DND-41 (cell line): ENCODE measurements at regions not wholly inside any gene's neighbourhood (a gene's known extent, or its start where the extent isn't known, plus 50 kb on each side); places are given as distances from the start of the nearest gene placed in this dataset.

Experiments used
- CTCF ChIP-seq: IDR thresholded peaks from 2 replicates; pipeline ENCODE4 v1.5.1; 2012; ENCODE audit warnings: borderline replicate concordance, low read length, moderate library complexity, mild to moderate bottlenecking; ENCODE audit not compliant: poor library complexity, severe bottlenecking; ENCODE audit errors: extremely low read depth
- EZH2 ChIP-seq: IDR thresholded peaks from 3 replicates; pipeline ENCODE4 v1.6.1; 2012; ENCODE audit warnings: borderline replicate concordance, low read depth, mild to moderate bottlenecking, moderate library complexity, low read length, inconsistent platforms; ENCODE audit not compliant: severe bottlenecking

GRCh38 chr6:120588424-120588823 lies 745.9 kb downstream of the TBC1D32 start:
- no peak for TF ChIP-seq CTCF
- no peak for TF ChIP-seq EZH2
